Panc1 (cell line): ENCODE measurements at regions not wholly inside any gene's neighbourhood (a gene's known extent, or its start where the extent isn't known, plus 50 kb on each side); places are given as distances from the start of the nearest gene placed in this dataset.

ENCODE experiments used
- ATAC-seq: fragments of 200-7000 bp; cut with Tn5 transposase; 2 replicates; pipeline ENCODE4 v1.9.1; 2020; ENCODE audit warnings: mild to moderate bottlenecking, moderate library complexity
- BruUV-seq: library from RNA; stranded (reverse); fragments of 400-500 nt; replicated peaks from 2 replicates; lab custom pipeline; 2021; lab: Mats Ljungman, UMichigan
- CTCF ChIA-PET: fragments of 300-600 bp; sonication (Branson Sonifier 250); formaldehyde crosslinking; loops from one replicate; lab custom pipeline; 2022; ENCODE audit warnings: antibody characterized with exemption; lab: Charles Lee
- POLR2A ChIA-PET: fragments of 300-600 bp; sonication (Branson Sonifier 250); formaldehyde crosslinking; loops from one replicate; lab custom pipeline; 2022; ENCODE audit warnings: antibody characterized with exemption; lab: Charles Lee
- DNase-seq: peaks from one replicate; pipeline ENCODE4 v3.0.0-alpha.2; 2010; ENCODE audit warnings: low read depth, low spot score
- H3K27ac ChIP-seq: 2 replicates; pipeline ENCODE4 v1.5.1; 2011; ENCODE audit warnings: mild to moderate bottlenecking, low read length, inconsistent platforms
- H3K27me3 ChIP-seq: fragments of 200-500 bp; sonication (Bioruptor generic); 2 replicates; pipeline ENCODE4 v1.6.0; 2014; ENCODE audit warnings: low read length, inconsistent platforms; ENCODE audit not compliant: control insufficient read depth, insufficient read depth
- H3K36me3 ChIP-seq: fragments of 200-500 bp; sonication (Bioruptor generic); 2 replicates; pipeline ENCODE4 v1.5.1; 2014; ENCODE audit warnings: inconsistent platforms, mild to moderate bottlenecking, low read length, moderate library complexity; ENCODE audit not compliant: control insufficient read depth, insufficient read depth
- H3K4me1 ChIP-seq: 2 replicates; pipeline ENCODE4 v1.5.1; 2011; ENCODE audit warnings: inconsistent platforms, mild to moderate bottlenecking, low read length, moderate library complexity; ENCODE audit not compliant: control insufficient read depth, insufficient read depth
- H3K4me3 ChIP-seq, 2 experiments: 2 replicates each; pipeline ENCODE4 v1.5.1; 2011 to 2012; ENCODE audit warnings: low read depth in 2 of 2, low read length in 2 of 2, mild to moderate bottlenecking in 2 of 2, inconsistent platforms in 1 of 2, moderate library complexity in 1 of 2
- H3K9me3 ChIP-seq: fragments of 200-500 bp; sonication (Bioruptor generic); 2 replicates; pipeline ENCODE4 v1.5.1; 2014; ENCODE audit warnings: low read depth, mild to moderate bottlenecking, inconsistent platforms, low read length, moderate library complexity; ENCODE audit not compliant: control insufficient read depth, insufficient read depth
- POLR2AphosphoS5 ChIP-seq: IDR thresholded peaks from 2 replicates; pipeline ENCODE4 v1.6.1; 2012; ENCODE audit warnings: mild to moderate bottlenecking, low read depth, low read length, moderate library complexity
- SIN3A ChIP-seq: IDR thresholded peaks from 2 replicates; pipeline ENCODE4 v1.6.1; 2012; ENCODE audit warnings: low read depth, mild to moderate bottlenecking, low read length, moderate library complexity, borderline replicate concordance; ENCODE audit not compliant: insufficient read depth
- TCF7L2 ChIP-seq: IDR thresholded peaks from 2 replicates; pipeline ENCODE4 v1.6.1; 2011; ENCODE audit warnings: mild to moderate bottlenecking, low read depth, low read length, inconsistent platforms
- in situ Hi-C: cut with HindIII; loops from 2 replicates; pipeline ENCODE4 v1.10.0; 2016; ENCODE audit warnings: low sequenced_read_pairs, low pct_unique_long_range_greater_than_20kb
- intact Hi-C: fragments of 100-400 bp; cut with micrococcal nuclease; formaldehyde crosslinking; loops from one replicate; pipeline ENCODE4 v1.10.0; 2022; ENCODE audit not compliant: unreplicated experiment
- TF ChIP-seq, protein P1 (sequence below): fragments of 450-650 bp; IDR thresholded peaks from 2 replicates; pipeline ENCODE4 v1.5.1; 2017; ENCODE audit warnings: mild to moderate bottlenecking
- TF ChIP-seq, protein P2 (sequence below), 2 experiments: IDR thresholded peaks; 2 replicates each; pipeline ENCODE4 v1.6.1; 2011 to 2012; ENCODE audit warnings: low read depth in 2 of 2, control low read depth in 1 of 2, low read length in 1 of 2, mild to moderate bottlenecking in 1 of 2, moderate library complexity in 1 of 2; ENCODE audit not compliant: insufficient read depth in 1 of 2

DNA sequence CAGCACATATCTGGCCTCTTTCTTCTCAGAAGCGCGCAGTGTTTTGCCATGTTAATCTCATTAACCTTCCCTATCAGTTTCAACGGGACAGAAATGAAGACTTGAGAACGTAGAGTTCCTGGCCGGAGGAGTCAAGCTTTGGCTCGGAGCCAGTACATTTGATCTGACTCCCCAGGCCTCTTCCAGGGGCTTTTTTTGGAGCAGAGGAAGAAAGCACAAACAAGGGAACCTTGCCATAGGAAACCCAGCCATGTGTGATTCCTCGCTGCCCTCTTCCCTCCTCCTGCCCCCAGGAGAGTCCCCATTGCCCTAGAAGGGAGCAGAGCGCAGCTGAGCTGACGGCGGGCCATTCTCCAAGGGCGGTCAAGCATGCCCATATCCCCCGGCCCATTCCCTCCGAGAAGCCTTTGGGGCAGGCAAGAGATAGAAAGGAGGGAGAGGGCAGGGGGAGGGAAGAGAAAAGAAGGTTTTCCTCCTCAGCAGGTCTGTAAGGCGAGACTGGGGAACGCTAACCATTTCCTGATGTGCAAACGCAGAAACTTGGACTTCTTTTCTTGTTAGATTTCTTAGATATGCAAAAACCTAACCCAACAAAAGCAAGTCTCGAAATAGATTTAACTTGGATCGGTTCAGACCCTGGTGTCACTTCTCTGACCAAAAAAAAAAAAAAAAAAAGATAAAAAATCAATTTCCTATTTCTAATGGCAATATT, 63.7 kb upstream of the POU3F3 start:
- H3K27me3 ChIP-seq: peaks cover 2% of the 10 kb centered on the region
- CTCF ChIA-PET: no interaction called here
- ATAC-seq: no peak

DNA sequence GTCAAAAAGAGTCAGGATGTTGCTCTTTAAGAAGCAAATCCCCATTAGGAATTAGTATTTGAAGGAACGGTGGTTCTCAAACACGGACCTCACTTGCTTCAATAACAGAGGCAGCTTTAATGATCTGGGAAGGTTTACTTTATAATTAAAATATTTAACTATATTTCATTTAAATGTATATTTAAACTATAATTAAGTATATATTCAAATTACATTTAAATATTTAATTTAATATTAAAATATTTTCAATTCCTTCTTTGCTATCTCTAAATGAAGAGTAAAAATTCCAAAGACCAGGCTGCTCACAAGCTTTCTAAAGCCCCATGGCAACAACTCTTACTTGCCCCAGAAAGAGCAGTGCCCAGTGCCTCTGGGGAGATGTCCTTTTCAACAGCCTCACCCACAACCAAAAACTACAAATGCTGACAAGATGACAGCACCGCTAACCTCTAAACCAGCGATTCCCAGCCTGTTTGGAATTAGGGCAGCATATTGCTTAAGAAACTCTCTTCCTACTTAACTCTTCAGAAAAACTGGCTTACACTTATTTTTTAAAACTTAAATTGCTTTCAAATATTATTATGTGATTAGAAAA, 62.9 kb upstream of the POU3F3 start:
- no peaks in the 10 kb centered on the region for H3K9me3 ChIP-seq
- ATAC-seq (no peak), DNase-seq (no peak)
- BruUV-seq: no TSS peak
- no peak overlapping the region for H3K4me3 ChIP-seq
- intact Hi-C loops (no loop called here), in situ Hi-C loops (no loop called here)
- H3K27ac ChIP-seq: no peak overlapping the region
- no peak for TF ChIP-seq TCF7L2
- TF ChIP-seq SIN3A: no peak
- TF ChIP-seq, protein P1, sequence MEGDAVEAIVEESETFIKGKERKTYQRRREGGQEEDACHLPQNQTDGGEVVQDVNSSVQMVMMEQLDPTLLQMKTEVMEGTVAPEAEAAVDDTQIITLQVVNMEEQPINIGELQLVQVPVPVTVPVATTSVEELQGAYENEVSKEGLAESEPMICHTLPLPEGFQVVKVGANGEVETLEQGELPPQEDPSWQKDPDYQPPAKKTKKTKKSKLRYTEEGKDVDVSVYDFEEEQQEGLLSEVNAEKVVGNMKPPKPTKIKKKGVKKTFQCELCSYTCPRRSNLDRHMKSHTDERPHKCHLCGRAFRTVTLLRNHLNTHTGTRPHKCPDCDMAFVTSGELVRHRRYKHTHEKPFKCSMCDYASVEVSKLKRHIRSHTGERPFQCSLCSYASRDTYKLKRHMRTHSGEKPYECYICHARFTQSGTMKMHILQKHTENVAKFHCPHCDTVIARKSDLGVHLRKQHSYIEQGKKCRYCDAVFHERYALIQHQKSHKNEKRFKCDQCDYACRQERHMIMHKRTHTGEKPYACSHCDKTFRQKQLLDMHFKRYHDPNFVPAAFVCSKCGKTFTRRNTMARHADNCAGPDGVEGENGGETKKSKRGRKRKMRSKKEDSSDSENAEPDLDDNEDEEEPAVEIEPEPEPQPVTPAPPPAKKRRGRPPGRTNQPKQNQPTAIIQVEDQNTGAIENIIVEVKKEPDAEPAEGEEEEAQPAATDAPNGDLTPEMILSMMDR: no peak
- TF ChIP-seq, protein P2, sequence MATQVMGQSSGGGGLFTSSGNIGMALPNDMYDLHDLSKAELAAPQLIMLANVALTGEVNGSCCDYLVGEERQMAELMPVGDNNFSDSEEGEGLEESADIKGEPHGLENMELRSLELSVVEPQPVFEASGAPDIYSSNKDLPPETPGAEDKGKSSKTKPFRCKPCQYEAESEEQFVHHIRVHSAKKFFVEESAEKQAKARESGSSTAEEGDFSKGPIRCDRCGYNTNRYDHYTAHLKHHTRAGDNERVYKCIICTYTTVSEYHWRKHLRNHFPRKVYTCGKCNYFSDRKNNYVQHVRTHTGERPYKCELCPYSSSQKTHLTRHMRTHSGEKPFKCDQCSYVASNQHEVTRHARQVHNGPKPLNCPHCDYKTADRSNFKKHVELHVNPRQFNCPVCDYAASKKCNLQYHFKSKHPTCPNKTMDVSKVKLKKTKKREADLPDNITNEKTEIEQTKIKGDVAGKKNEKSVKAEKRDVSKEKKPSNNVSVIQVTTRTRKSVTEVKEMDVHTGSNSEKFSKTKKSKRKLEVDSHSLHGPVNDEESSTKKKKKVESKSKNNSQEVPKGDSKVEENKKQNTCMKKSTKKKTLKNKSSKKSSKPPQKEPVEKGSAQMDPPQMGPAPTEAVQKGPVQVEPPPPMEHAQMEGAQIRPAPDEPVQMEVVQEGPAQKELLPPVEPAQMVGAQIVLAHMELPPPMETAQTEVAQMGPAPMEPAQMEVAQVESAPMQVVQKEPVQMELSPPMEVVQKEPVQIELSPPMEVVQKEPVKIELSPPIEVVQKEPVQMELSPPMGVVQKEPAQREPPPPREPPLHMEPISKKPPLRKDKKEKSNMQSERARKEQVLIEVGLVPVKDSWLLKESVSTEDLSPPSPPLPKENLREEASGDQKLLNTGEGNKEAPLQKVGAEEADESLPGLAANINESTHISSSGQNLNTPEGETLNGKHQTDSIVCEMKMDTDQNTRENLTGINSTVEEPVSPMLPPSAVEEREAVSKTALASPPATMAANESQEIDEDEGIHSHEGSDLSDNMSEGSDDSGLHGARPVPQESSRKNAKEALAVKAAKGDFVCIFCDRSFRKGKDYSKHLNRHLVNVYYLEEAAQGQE (IDR thresholded peaks at IDR 0.05; ENCODE audit: insufficient read depth in 1 of 2, low read depth in 2 of 2, low read length in 1 of 2): no peak
- TF ChIP-seq POLR2AphosphoS5: no peak
- ChIA-PET POLR2A (no interaction called here), CTCF (no interaction called here)
- H3K4me1 ChIP-seq: no peaks in the 10 kb centered on the region
- H3K36me3 ChIP-seq: no peaks in the 10 kb centered on the region
- H3K27me3 ChIP-seq: peaks cover 2% of the 10 kb centered on the region

More for the DNA sequence above, 63.7 kb upstream of the POU3F3 start:
- in situ Hi-C loops: no loop called here
- no TSS peak for BruUV-seq
- TF ChIP-seq POLR2AphosphoS5: no peak
- no peak for TF ChIP-seq TCF7L2
- TF ChIP-seq, protein P1: no peak
- TF ChIP-seq SIN3A: no peak
- TF ChIP-seq, protein P2 (IDR thresholded peaks at IDR 0.05; ENCODE audit: insufficient read depth in 1 of 2, low read depth in 2 of 2, low read length in 1 of 2): no peak
- POLR2A ChIA-PET: no interaction called here
- Histone ChIP-seq H3K4me3 (no peak overlapping the region), H3K9me3 (no peaks in the 10 kb centered on the region), H3K36me3 (no peaks in the 10 kb centered on the region), H3K4me1 (no peaks in the 10 kb centered on the region), H3K27ac (no peak overlapping the region)
- intact Hi-C loops: no loop called here
- no peak for DNase-seq
